K562 (cell line): ENCODE measurements at regions not wholly inside any gene's neighbourhood (a gene's known extent, or its start where the extent isn't known, plus 50 kb on each side); places are given as distances from the start of the nearest gene placed in this dataset.

Experiments used
- ATAC-seq: fragments of 200-7000 bp; cut with Tn5 transposase; 3 replicates; pipeline ENCODE4 v1.9.1; 2020; ENCODE audit warnings: moderate library complexity
- BruUV-seq: library from RNA; stranded (reverse); fragments of 400-500 nt; replicated peaks from 2 replicates; lab custom pipeline; 2021; lab: Mats Ljungman, UMichigan
- CTCF ChIA-PET: fragments of 300-600 bp; formaldehyde crosslinking; extraction: SDS; loops from one replicate; lab custom pipeline; 2021; ENCODE audit warnings: low intra/inter-chr PET ratio; lab: Yijun Ruan, JAX
- POLR2A ChIA-PET: fragments of 300-600, 350-650 bp; sonication (Branson Sonifier 250); formaldehyde crosslinking; extraction: SDS; loops from one replicate; lab custom pipeline; 2021; ENCODE audit warnings: antibody characterized with exemption, inconsistent platforms; lab: Yijun Ruan, JAX
- DNase-seq, 4 experiments: peaks; one replicate each; pipeline versions ENCODE4 v3.0.0 to v3.0.0-alpha.2; 2011 to 2018; ENCODE audit warnings: low spot score in 3 of 4, mixed read lengths in 3 of 4; ENCODE audit errors: extremely low read depth in 1 of 4
- FAIRE-seq: peaks from 2 replicates; lab custom pipeline; 2011; peaks lifted over from hg19 to GRCh38; lab: Jason Lieb, UNC
- H2AFZ ChIP-seq: 2 replicates; pipeline ENCODE4 v1.6.0; 2011; ENCODE audit warnings: low read depth, low read length, control low read depth, inconsistent platforms
- H3K27ac ChIP-seq: fragments of 200-600 bp; 3 replicates; pipeline ENCODE4 v1.8.0; 2011; ENCODE audit warnings: low read depth, mild to moderate bottlenecking, control low read depth, inconsistent platforms, low read length, moderate library complexity, mixed read lengths; ENCODE audit errors: extremely low read depth
- H3K27me3 ChIP-seq, 2 experiments: fragments of 300-600 bp in 1 of 2; 2 replicates in 1 of 2; 3 replicates in 1 of 2; pipeline versions ENCODE4 v1.6.0 to v1.8.0; 2011; ENCODE audit warnings: inconsistent platforms in 2 of 2, low read length in 2 of 2, mild to moderate bottlenecking in 1 of 2, mixed read lengths in 1 of 2, moderate library complexity in 1 of 2; ENCODE audit not compliant: control insufficient read depth in 2 of 2, insufficient read depth in 2 of 2
- H3K36me3 ChIP-seq: fragments of 300-600 bp; 3 replicates; pipeline ENCODE4 v1.8.0; 2011; ENCODE audit warnings: mild to moderate bottlenecking, low read length, inconsistent platforms; ENCODE audit not compliant: control insufficient read depth, insufficient read depth
- H3K4me1 ChIP-seq, 2 experiments: fragments of 200-600 bp in 1 of 2; replicated peaks in 1 of 2; 2 replicates in 1 of 2; 3 replicates in 1 of 2; pipeline versions ENCODE4 v1.5.1 to v1.8.0; 2011; ENCODE audit warnings: inconsistent platforms in 2 of 2, low read length in 2 of 2, mild to moderate bottlenecking in 1 of 2, mixed read lengths in 1 of 2, moderate library complexity in 1 of 2; ENCODE audit not compliant: control insufficient read depth in 2 of 2, insufficient read depth in 2 of 2
- H3K4me2 ChIP-seq: 2 replicates; pipeline ENCODE4 v1.6.1; 2011; ENCODE audit warnings: low read length, control low read depth, inconsistent platforms, mixed read lengths; ENCODE audit not compliant: insufficient read depth
- H3K4me3 ChIP-seq: fragments of 200-600 bp; sonication (generic), shearing (Covaris generic); 2 replicates; pipeline ENCODE4 v1.5.1; 2016; ENCODE audit warnings: control low read depth, inconsistent platforms
- H3K79me2 ChIP-seq: fragments of 200-600 bp; 3 replicates; pipeline ENCODE4 v1.8.0; 2011; ENCODE audit warnings: low read length, inconsistent platforms; ENCODE audit not compliant: control insufficient read depth, insufficient read depth
- H3K9ac ChIP-seq, 2 experiments: 2 replicates each; pipeline versions ENCODE4 v1.6.0 to v1.6.1; 2011; ENCODE audit warnings: low read depth in 2 of 2, low read length in 2 of 2, control low read depth in 1 of 2, inconsistent platforms in 1 of 2, mild to moderate bottlenecking in 1 of 2, mixed read lengths in 1 of 2; ENCODE audit not compliant: insufficient read depth in 1 of 2
- H3K9me1 ChIP-seq: one replicate; pipeline ENCODE4 v1.6.0; 2011; ENCODE audit warnings: inconsistent platforms, mild to moderate bottlenecking, low read length, moderate library complexity; ENCODE audit not compliant: control insufficient read depth, insufficient read depth
- H3K9me3 ChIP-seq: replicated peaks from 2 replicates; pipeline ENCODE4 v1.5.1; 2011; ENCODE audit warnings: low read depth, low read length, inconsistent platforms; ENCODE audit not compliant: control insufficient read depth, insufficient read depth
- H4K20me1 ChIP-seq: replicated peaks from 2 replicates; pipeline ENCODE4 v1.6.1; 2011; ENCODE audit warnings: low read length, inconsistent platforms, mixed read lengths; ENCODE audit not compliant: control insufficient read depth, insufficient read depth
- BACH1 ChIP-seq: fragments of 200-800 bp; sonication (Bioruptor generic); IDR thresholded peaks from 2 replicates; pipeline ENCODE4 v1.6.1; 2016; ENCODE audit warnings: missing genetic modification characterization, missing compliant biosample characterization
- CCNT2 ChIP-seq: IDR thresholded peaks from 2 replicates; pipeline ENCODE4 v1.6.1; 2011; ENCODE audit warnings: borderline replicate concordance, low read depth, mild to moderate bottlenecking, moderate library complexity, mixed read lengths, low read length; ENCODE audit not compliant: insufficient read length; ENCODE audit errors: extremely low read depth
- MAZ ChIP-seq, 2 experiments: fragments of 450-650 bp in 1 of 2; sonication (generic) in 1 of 2; formaldehyde crosslinking; IDR thresholded peaks in 1 of 2; conservative IDR thresholded peaks in 1 of 2; 2 replicates each; pipeline versions ENCODE4 v1.4.0 to v1.5.0; 2020; ENCODE audit warnings: mild to moderate bottlenecking in 1 of 2, missing genetic modification reagents in 1 of 2
- NFIC ChIP-seq: fragments of 450-650 bp; IDR thresholded peaks from 2 replicates; pipeline ENCODE4 v1.6.1; 2017; ENCODE audit warnings: mild to moderate bottlenecking, inconsistent platforms
- SLC30A9 ChIP-seq: fragments of 250-450 bp; sonication (Bioruptor Pico); IDR thresholded peaks from 2 replicates; pipeline ENCODE4 v1.8.0; 2022; ENCODE audit warnings: mild to moderate bottlenecking, moderate library complexity
- TCF15 ChIP-seq: fragments of 250-450 bp; sonication (Bioruptor Pico); IDR thresholded peaks from 2 replicates; pipeline ENCODE4 v1.8.0; 2022; ENCODE audit warnings: moderate library complexity, mild to moderate bottlenecking, inconsistent platforms
- TSC22D4 ChIP-seq: fragments of 450-650 bp; IDR thresholded peaks from 2 replicates; pipeline ENCODE4 v1.6.1; 2016; ENCODE audit warnings: missing genetic modification characterization, missing biosample characterization, control low read depth
- ZNF175 ChIP-seq: fragments of 200-800 bp; sonication (Bioruptor generic); IDR thresholded peaks from 2 replicates; pipeline ENCODE4 v1.6.1; 2016; ENCODE audit warnings: low read depth, mild to moderate bottlenecking, missing genetic modification characterization, missing compliant biosample characterization
- ZNF436 ChIP-seq: fragments of 250-450, 450-650 bp; sonication (Bioruptor Pico); formaldehyde crosslinking; IDR thresholded peaks from 2 replicates; pipeline ENCODE4 v1.7.0; 2020; ENCODE audit warnings: mild to moderate bottlenecking
- WGBS: fragments of 100-300 bp; shearing (Covaris generic); methylation state at CpG from one replicate; pipeline ENCODE4 v1.1.6; 2016; ENCODE audit warnings: low coverage, mixed read lengths; ENCODE audit not compliant: insufficient coverage; ENCODE audit errors: missing lambda C conversion rate; 5-methylcytosine and 5-hydroxymethylcytosine counted together
- in situ Hi-C: fragments of 300-500 bp; cut with MboI; formaldehyde crosslinking; loops from 4 replicates; pipeline ENCODE4 v1.15.0; 2018; ENCODE audit warnings: inconsistent platforms, mixed read lengths
- intact Hi-C: fragments of 100-400 bp; cut with micrococcal nuclease; formaldehyde crosslinking; loops from 2 replicates; pipeline ENCODE4 v1.14.2; 2022

- TF ChIP-seq CCNT2 (no peak), TSC22D4 (tag) (no peak), MAZ (CRISPR knock-in tag; conservative IDR thresholded peaks at IDR 0.05 in 1 of 2, IDR thresholded peaks at IDR 0.05 in 1 of 2) (no peak), NFIC (no peak), ZNF175 (peak; percentile 86), BACH1 (tag) (no peak), SLC30A9 (no peak), ZNF436 (CRISPR knock-in tag) (no peak)
Observed at GRCh38 chr5:174159327-174160114, 114.0 kb downstream of the NSG2 start (continued).

GRCh38 chr5:174165406-174165805 lies 119.9 kb downstream of the NSG2 start:
- no TSS peak for BruUV-seq
- no peak for ATAC-seq
- no peak for FAIRE-seq
- 0% methylated on average over 9 of the region's 9 CpGs for WGBS
- H3K27ac ChIP-seq = no peak overlapping the region
- H3K9me3 ChIP-seq = no peaks in the 10 kb centered on the region
- H4K20me1 ChIP-seq = no peaks in the 10 kb centered on the region
- no peaks in the 10 kb centered on the region for H3K36me3 ChIP-seq
- no peaks in the 10 kb centered on the region for H3K9me1 ChIP-seq
- no peak for DNase-seq
- POLR2A ChIA-PET = no interaction called here
- intact Hi-C loops (no loop called here), in situ Hi-C loops (no loop called here)
- H3K27me3 ChIP-seq = peaks cover 0 to 11% of the 10 kb centered on the region in 2 experiments; a peak in 2 of 5 replicates
- CTCF ChIA-PET = no interaction called here
- no peaks in the 10 kb centered on the region for H3K4me1 ChIP-seq
- TF ChIP-seq TCF15 (CRISPR knock-in tag) = no peak
- no peak overlapping the region for H3K9ac ChIP-seq
- H3K4me3 ChIP-seq = no peak overlapping the region
- H3K79me2 ChIP-seq = no peaks in the 10 kb centered on the region
- H2AFZ ChIP-seq = no peak overlapping the region
- H3K4me2 ChIP-seq = no peak overlapping the region
